Heart left ventricle (tissue), 16 donors: ENCODE measurements at regions not wholly inside any gene's neighbourhood (a gene's known extent, or its start where the extent isn't known, plus 50 kb on each side); places are given as distances from the start of the nearest gene placed in this dataset.
"Not testable (repeated sequence)": the region's sequence is repeated elsewhere in the genome, so short reads cannot be mapped to it uniquely, and the experiment has no call there.

Experiments
- ATAC-seq, 4 donors: fragments of 200-7000 bp; cut with Tn5 transposase; one replicate each; pipeline ENCODE4 v1.9.1; 2020 to 2022; ENCODE audit warnings: moderate library complexity in 4 of 4, mild to moderate bottlenecking in 3 of 4, moderate number of reproducible peaks in 1 of 4
- DNase-seq, 5 donors: peaks; one replicate each; pipeline ENCODE4 v3.0.0-alpha.2; 2020
- H3K27ac ChIP-seq, 12 donors: fragments of 200-600 bp; sonication (generic) in 4 of 12; one replicate each; pipeline versions ENCODE4 v1.5.0 to v1.8.0; 2016 to 2022; ENCODE audit warnings: mild to moderate bottlenecking in 2 of 12
- H3K27me3 ChIP-seq, 9 donors: fragments of 200-600 bp; sonication (generic) in 2 of 9; one replicate each; pipeline versions ENCODE4 v1.5.1 to v1.8.0; 2016 to 2022; ENCODE audit warnings: mild to moderate bottlenecking in 3 of 9
- H3K36me3 ChIP-seq, 9 donors: fragments of 200-600 bp; sonication (generic) in 2 of 9; one replicate each; pipeline versions ENCODE4 v1.5.0 to v1.8.0; 2018 to 2022; ENCODE audit warnings: mild to moderate bottlenecking in 2 of 9
- H3K4me1 ChIP-seq, 12 donors: fragments of 200-600 bp; sonication (generic) in 4 of 12; one replicate each; pipeline versions ENCODE4 v1.5.0 to v1.8.0; 2016 to 2022; ENCODE audit warnings: mild to moderate bottlenecking in 3 of 12
- H3K4me3 ChIP-seq, 12 donors: fragments of 200-600 bp; sonication (generic) in 4 of 12; one replicate each; pipeline versions ENCODE4 v1.5.0 to v1.8.0; 2017 to 2022; ENCODE audit warnings: mild to moderate bottlenecking in 9 of 12, moderate library complexity in 4 of 12
- H3K9me3 ChIP-seq, 12 donors: fragments of 200-600 bp; sonication (generic) in 4 of 12; one replicate each; pipeline versions ENCODE4 v1.5.0 to v1.8.0; 2016 to 2022; ENCODE audit warnings: mild to moderate bottlenecking in 1 of 12
- CTCF ChIP-seq, 12 donors: fragments of 200-600 bp; sonication (generic) in 4 of 12; IDR thresholded peaks; one replicate each; pipeline versions ENCODE4 v1.5.0 to v1.8.0; 2018 to 2022; ENCODE audit warnings: antibody characterized with exemption in 12 of 12, mild to moderate bottlenecking in 5 of 12
- POLR2A ChIP-seq, 2 donors: fragments of 450-650 bp; IDR thresholded peaks; one replicate each; pipeline ENCODE4 v1.6.1; 2017; ENCODE audit warnings: antibody characterized with exemption in 2 of 2, mild to moderate bottlenecking in 2 of 2, moderate library complexity in 2 of 2
- WGBS, 4 donors: extraction: QIAGEN DNeasy Blood & Tissue Kit in 2 of 4; methylation state at CpG; one replicate each; pipeline versions ENCODE4 v1.1.5 to v1.1.7; 2013 to 2018; 5-methylcytosine and 5-hydroxymethylcytosine counted together
- intact Hi-C, 10 donors: fragments of 100-400 bp; cut with DNase I; formaldehyde crosslinking; loops; one replicate each; pipeline versions ENCODE4 v1.11.1 to v1.14.2; 2022
- donor health status: ischemic (EF 13 %, LVEDD 7.1; RV severe dilation, severe dysfunction).
- donor health status: healthy with polysubstance abuse.
- donor health status: DM: no; HTN: yes; CAD: no.
- donor health status: DM: no; HTN: no; CAD: no.
- donor health status: ischemic (EF 25% LVEDD 6.9; RV normal size, moderate dysfunction).
- donor health status: ischemic (EF 25% LVEDD 5.7; RV mildly dilated, moderate dysfunction).
- donor health status: healthy.
- donor health status: DM: yes; HTN: yes; CAD: no.
- donor health status: ischemic (EF 35%, LVEDD 5.7; RV mildly dilated, moderate dysfunction).
- donor health status: nonischemic (EF 11% LVEDD 7.7; RV severe dilation, severe dysfunction).
- donor health status: DM: yes; HTN: yes; CAD: no.
- donor health status: PGD.
- donor health status: ischemic (EF 29% LVEDD 5.4; RV normal size, mild dysfunction).
- donor health status: nonischemic (EF 23%, LVEDD 6.1; RV moderate dilation, normal function).

GRCh38 chr7:114175125-114175524, 239.5 kb upstream of the FOXP2 start:
- Histone ChIP-seq H3K4me3 (no peak overlapping the region), H3K27ac (no peak overlapping the region), H3K4me1 (no peaks in the 10 kb centered on the region), H3K27me3 (no peaks in the 10 kb centered on the region), H3K9me3 (peaks cover 0 to 5% (median 0%) of the 10 kb centered on the region in 12 donors), H3K36me3 (no peaks in the 10 kb centered on the region)
- TF ChIP-seq POLR2A (IDR thresholded peaks at IDR 0.05): no peak
- TF ChIP-seq CTCF (IDR thresholded peaks at IDR 0.05): no peak
- intact Hi-C loops: no loop called here
- WGBS, 4 donors: 67 to 73% (median 71%) methylated on average over 4 of the region's 4 CpGs
- DNase-seq: no peak
- no peak for ATAC-seq

- no peaks in the 10 kb centered on the region for H3K36me3 ChIP-seq
- no peak for ATAC-seq
- intact Hi-C loops: no loop called here
These were observed 241.3 kb upstream of the FOXP2 start for GRCh38 chr7:114173170-114173890.

GRCh38 chr7:114169389-114169788, 245.2 kb upstream of the FOXP2 start:
- DNase-seq, intact Hi-C loops, H3K9me3 ChIP-seq, H3K27me3 ChIP-seq, ATAC-seq, H3K4me1 ChIP-seq, H3K36me3 ChIP-seq, H3K4me3 ChIP-seq, H3K27ac ChIP-seq: not testable (repeated sequence)
- 84 to 89% (median 87%) methylated on average over 2 of the region's 2 CpGs for WGBS, 4 donors

More at GRCh38 chr7:114173170-114173890, 241.3 kb upstream of the FOXP2 start:
- Histone ChIP-seq H3K4me1 (no peaks in the 10 kb centered on the region), H3K27me3 (no peaks in the 10 kb centered on the region), H3K27ac (no peak overlapping the region), H3K9me3 (peaks cover 0 to 5% (median 0%) of the 10 kb centered on the region in 12 donors), H3K4me3 (no peak overlapping the region)
- no peak for TF ChIP-seq CTCF (IDR thresholded peaks at IDR 0.05)
- WGBS, 4 donors: 79 to 90% (median 84%) methylated on average over 3 of the region's 3 CpGs
- DNase-seq: no peak

- no peak for DNase-seq
- H3K36me3 ChIP-seq: no peaks in the 10 kb centered on the region
- intact Hi-C loops: no loop called here
- no peak for ATAC-seq
- H3K9me3 ChIP-seq: no peaks in the 10 kb centered on the region
- no peak for TF ChIP-seq POLR2A (IDR thresholded peaks at IDR 0.05)
- no peak for TF ChIP-seq CTCF (IDR thresholded peaks at IDR 0.05)
- H3K4me3 ChIP-seq: no peak overlapping the region
- no peak overlapping the region for H3K27ac ChIP-seq
- WGBS, 4 donors: 85 to 90% (median 87%) methylated on average over 2 of the region's 2 CpGs
- no peaks in the 10 kb centered on the region for H3K4me1 ChIP-seq
- H3K27me3 ChIP-seq: no peaks in the 10 kb centered on the region
These were observed 242.1 kb upstream of the PPP1R3A start for GRCh38 chr7:114160925-114161324.

GRCh38 chr7:114158854-114159253, 240.0 kb upstream of the PPP1R3A start:
- H3K27ac ChIP-seq: no peak overlapping the region
- no peaks in the 10 kb centered on the region for H3K9me3 ChIP-seq
- no peaks in the 10 kb centered on the region for H3K4me1 ChIP-seq
- DNase-seq (no peak), ATAC-seq (no peak)
- 84 to 92% (median 89%) methylated on average over 1 of the region's 1 CpG for WGBS, 4 donors
- H3K36me3 ChIP-seq: no peaks in the 10 kb centered on the region
- no peak overlapping the region for H3K4me3 ChIP-seq
- no peak for TF ChIP-seq CTCF (IDR thresholded peaks at IDR 0.05)
- no peak for TF ChIP-seq POLR2A (IDR thresholded peaks at IDR 0.05)
- no peaks in the 10 kb centered on the region for H3K27me3 ChIP-seq
- intact Hi-C loops: no loop called here
